Activated CD8-positive, alpha-beta memory T cell treated with anti-CD3 and anti-CD28 coated beads for 4 hours (primary cell): ENCODE measurements at regions not wholly inside any gene's neighbourhood (a gene's known extent, or its start where the extent isn't known, plus 50 kb on each side); places are given as distances from the start of the nearest gene placed in this dataset.

Experiments
- DNase-seq, 2 donors: peaks; one replicate each; pipeline ENCODE4 v3.0.0-alpha.2; 2020; ENCODE audit warnings: low read depth in 2 of 2

DNA sequence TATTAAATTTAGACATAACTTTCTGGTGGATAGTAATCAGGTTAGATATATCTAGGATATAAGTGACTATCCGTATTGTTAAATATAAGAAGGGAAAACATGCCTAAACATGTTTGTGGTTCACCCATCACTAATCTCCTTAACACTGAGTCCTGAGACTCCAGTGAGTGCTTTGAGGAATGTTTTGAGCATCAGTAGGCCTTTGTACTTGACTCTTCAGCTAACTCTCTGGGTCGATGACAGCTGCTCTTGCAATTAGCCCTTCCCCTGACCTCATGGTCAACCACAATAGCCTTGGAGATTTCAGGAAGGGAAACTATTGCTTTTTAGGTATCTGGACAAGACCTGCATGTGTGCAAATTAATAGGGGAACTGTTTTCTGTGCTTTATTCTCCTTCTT is 716.8 kb downstream of the EPHA4 start:
- no peak for DNase-seq

DNA sequence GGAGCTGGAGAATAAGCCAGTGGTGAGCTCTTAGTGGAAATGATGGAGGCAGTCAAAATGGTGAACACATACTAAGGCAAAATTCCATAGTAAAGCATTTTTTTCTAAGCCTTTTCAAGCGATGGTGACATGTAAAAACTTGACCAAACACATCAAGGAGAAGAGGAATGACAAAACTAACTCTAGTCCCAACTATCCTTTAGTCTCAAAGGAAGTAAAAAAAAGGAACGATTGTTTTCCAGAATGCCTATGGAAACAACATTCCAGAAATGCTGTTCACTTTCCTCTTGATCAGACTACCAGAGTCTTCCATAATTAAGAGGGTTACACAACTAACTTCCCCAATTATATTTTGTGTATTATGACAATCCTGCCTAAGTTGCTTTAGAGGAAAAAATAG is 715.6 kb downstream of the EPHA4 start:
- no peak for DNase-seq

DNA sequence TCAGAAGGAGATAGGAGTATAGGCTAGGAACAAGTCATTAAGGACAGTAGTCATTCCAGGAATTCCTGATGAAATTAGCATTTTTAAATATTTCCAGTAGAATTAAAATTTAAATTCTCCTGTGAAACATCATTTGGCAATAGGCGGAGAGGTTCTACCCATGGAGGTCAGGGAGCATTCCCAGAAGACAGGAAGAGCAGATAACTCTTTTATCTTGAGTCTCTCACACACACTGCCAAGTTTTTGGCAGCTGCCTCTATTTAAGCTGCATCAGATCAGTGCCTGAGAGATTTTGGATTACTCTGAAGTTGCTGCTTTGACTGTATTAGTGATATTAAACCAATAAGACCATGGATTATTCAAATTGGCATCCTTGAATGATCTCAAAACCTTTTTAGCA is 714.7 kb downstream of the EPHA4 start:
- no peak for DNase-seq

DNA sequence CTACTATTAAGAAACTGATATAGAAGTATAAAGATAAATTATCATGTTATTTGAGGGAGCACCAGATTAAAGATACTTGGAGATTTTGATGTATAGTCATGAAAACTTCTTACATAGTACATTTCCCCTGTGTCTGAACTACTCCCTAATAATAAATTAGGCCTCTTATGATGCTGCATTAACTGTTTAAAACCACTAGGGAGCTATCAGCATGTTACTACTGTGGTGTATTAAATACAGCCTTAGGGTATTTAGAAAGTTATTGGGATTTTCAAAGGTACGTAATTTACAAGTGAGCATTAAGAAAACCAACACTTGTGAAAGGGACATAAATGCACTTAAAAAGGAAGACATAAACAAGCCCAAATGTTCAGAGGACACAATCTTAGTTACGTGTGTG is 714.0 kb downstream of the EPHA4 start:
- no peak for DNase-seq

DNA sequence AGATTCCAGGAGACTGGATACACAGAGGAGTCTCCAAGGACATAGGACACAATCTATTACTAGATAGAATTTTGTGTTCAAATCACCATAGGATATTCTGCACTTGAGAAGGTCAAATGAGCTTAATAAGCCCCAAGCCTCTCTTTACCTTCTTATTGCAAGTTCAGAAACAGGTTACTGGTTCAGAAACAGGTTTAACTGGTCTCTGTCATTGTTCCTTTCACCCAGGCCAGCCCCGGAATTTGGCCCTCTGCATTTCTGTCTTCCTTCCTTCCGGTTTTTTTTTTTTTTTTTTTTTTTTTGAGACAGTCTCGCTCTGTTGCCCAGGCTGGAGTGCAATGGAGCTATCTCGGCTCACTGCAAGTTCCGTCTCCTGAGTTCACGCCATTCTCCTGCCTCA is 700.2 kb downstream of the EPHA4 start:
- DNase-seq, result no peak

DNA sequence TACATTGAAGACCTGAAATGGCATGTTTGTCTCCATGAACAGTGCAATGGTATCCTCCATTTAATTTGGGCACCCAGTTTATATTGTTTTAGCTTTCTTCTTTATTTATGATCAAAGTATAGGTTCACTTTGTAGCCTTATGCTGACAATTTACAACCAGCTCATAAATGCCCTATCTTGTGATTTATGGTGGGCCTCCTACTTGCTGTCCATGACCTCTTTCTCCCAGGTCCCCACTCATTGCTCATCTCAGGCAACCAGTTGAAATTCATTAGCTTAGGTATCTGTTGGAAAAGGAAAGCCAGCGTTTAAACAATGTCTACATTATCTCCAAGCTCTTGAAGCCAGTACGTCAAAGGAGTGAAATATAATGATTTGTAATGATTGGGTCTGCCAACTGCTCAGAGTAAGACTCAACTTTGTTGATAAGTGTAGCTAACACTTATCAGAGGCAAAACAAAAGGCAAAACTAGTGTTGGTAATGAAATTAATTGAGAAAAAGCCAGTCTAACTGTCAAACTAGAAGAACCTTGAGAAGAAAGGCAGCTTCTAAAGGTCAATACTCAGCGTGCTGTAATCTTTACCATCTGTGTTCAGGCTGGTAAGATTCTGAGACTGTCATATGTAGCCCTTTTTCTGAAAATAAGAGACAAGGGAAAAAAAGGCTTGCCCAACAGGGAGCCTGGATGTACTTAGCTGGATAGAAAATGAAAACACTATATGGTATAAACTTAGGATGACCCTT is 695.9 kb downstream of the EPHA4 start:
- no peak for DNase-seq

DNA sequence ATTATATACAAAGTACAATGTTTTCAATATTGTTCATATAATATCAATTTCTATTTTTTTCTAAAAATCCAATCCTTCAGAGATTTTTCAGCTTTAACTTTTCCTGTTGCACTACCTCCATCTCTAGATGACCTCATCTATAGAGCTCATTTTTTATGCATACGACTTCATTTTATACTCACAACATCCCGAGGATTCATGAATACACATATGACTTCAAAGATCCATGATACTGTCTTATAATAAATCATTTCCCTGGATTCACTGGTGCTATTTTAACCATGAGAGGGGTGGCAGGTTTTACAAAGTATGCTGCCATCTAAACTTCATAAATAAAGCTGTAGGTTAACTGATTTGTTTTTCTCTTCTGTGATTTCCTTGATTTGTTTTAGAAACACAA is 694.6 kb downstream of the EPHA4 start:
- no peak for DNase-seq

DNA sequence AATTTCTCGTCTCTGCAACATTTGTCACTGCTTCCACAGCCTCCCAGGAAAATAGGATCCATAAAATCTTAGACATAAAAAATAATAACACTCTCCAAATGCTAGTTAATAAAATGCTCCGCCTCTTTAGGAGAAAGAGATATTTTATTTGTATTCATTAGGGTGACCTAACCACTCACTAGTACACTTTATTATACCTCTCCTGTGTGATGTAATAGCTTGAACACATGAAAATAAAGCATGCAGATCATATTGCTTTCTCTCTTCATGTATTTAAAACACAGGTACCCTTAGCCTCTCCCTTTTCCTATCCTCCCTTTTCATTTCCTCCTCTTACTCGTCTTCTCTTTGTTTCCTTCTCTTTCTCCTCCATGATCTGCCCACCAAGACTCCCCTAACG is 694.2 kb downstream of the EPHA4 start:
- DNase-seq, result no peak

DNA sequence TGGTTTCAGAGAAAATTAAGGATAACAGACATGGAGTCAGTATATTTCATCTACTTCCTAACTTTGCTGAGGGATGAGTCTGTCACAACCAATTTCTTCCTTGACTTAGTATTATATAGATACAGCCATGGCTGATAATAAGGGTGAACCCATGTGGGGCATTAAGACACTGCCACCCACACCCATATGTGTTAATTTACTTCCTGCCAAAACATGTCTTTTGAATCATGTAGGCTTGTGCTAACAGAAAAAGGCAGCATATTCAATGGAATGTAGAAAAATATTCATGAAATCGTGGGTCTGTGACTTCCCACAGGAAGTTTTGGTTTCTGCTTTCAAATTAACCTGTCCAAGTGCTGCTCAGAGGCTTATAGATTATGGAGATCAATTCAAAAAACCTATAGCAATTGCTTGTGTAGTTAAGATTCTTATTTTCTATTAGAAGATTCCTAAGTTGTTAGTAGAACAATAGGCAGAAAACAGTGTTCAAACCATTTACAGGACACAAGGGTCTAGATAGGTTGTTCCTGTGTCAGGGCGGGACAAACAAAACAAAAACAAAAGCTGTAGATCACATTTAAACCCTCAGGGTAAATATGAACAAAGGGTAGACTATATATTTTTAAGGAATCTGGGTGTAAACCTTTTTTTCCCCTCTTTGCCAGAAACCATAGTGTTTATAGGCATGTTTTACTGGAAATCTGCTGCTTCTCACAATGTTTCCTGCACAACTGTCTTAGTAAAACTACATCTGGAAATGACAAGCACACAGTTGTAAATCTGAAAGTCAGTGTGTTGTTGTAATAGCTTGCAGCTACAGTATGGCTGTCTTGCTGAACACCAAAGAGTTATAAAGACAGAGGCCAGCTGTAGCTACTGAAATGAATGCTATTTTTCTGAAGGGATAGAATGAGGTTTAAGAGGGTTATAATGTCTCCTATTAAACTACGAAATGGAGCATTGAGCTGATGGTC is 691.2 kb downstream of the EPHA4 start:
- DNase-seq, result no peak

DNA sequence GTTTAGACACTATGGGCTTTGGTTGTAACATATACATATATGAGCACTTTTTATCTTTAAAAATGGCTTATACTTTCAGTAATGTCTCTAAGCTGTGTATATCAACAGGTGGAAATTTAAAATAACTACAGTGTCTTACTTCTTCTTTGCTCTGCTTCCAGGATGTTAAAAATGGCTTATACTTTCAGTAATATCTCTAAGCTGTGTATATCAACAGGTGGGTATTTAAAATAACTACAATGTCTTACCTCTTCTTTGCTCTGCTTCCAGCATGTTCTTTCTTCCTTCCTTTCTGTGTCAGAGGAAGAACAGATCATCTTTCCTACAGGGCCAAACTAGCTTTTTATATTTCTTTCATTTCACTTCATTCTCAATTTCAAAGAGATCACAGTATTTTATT is 689.6 kb downstream of the EPHA4 start:
- DNase-seq, result no peak

DNA sequence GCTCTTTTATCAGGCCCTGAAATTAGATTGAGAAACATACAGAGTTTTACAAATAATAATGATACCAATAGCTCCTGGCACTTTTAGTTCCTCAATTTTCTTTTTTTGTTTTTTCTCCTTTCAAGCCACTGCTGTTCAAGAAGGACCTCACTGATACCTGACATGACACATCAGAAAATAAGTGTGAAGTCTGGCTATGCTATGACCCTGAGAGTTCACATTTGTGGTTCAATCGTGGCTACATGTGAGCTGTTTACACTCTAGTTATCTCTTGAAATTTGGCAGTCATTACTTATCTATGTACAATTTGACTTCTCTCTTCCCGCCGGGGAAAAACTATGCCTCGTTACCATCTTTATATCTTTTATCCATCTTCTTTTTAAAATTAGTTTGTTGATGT is 686.5 kb downstream of the EPHA4 start:
- no peak for DNase-seq

DNA sequence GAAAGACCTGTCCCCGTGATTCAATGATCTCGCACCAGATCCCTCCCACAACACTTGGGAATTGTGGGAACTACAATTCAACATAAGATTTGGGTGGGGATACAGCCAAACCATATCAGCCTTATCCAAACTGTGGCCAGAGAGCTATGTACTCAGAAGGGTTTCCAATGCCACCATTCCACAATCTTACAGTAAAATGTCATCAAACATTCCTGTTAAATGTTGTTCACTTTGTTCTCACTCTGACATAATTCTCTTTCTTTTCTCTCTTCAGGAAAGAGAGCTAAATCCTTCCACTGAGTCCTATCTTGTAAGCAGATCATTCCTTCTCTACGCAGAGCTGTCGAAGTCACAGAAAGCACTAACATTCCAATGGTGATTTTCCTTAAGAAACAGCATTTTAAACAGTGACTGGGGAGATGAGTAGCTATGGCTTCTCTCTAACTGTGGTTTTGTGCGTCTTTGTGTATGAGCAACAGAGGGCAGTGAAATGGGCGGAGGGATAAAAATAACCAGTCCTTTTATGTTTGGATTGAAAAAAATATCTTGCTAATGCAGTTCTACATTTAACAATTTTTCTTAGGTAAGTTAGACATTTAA is 684.7 kb downstream of the EPHA4 start:
- no peak for DNase-seq

DNA sequence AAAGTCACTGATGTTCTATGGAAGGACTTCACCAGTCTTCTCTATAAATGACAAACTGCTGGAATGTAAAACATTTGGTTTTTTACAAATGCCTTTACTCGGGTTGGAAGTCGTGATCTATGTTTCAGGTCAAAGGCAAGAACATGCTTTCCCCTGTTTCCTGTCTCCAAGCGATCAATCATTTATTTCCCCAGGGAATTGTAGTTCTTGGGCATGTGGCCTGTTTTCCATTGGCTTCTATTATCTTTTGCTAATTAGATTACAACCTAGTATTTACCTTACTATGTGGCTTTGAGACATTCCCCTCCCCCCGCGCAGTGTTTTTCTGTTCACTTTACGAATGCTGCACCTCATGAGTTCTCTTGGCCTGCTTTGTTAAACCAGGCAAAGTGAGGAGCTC is 684.2 kb downstream of the EPHA4 start:
- no peak for DNase-seq

DNA sequence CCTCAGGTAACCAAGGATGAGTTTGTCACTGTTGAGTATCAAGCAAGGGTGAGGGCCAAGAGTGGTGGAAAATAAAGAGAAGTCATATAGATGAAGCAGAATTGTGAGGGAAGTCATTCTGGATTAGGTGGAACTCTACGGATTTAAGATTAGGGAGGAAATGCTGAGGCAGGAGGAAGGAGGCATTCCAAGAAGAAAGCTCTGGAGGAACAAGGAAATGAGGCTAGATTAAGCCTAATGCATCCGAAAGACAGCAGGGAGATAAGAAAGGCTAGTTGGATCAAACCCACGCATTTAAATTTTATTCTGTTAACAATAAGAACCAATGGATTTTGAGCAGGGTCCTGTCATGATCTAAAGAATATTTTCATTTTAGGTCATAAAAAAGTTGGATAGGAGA is 681.2 kb downstream of the EPHA4 start:
- DNase-seq, result no peak

DNA sequence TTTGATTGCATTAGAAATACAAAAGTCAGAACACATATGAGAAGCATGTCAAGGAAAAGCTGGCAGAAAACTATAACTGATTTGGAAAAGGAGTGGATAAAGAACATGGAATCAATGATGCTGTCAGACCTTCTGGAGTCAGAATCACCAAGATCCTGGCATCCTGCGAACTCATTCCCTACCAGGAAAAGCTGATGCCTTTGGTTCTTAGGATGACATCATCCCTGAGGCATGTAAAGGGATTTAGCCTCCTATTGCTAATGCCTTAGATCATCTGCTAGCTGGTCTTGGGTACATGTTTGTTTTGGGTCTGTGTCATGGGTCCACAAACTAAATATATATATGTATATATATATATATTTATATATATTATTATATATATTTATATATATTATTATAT is 680.7 kb downstream of the EPHA4 start:
- no peak for DNase-seq

DNA sequence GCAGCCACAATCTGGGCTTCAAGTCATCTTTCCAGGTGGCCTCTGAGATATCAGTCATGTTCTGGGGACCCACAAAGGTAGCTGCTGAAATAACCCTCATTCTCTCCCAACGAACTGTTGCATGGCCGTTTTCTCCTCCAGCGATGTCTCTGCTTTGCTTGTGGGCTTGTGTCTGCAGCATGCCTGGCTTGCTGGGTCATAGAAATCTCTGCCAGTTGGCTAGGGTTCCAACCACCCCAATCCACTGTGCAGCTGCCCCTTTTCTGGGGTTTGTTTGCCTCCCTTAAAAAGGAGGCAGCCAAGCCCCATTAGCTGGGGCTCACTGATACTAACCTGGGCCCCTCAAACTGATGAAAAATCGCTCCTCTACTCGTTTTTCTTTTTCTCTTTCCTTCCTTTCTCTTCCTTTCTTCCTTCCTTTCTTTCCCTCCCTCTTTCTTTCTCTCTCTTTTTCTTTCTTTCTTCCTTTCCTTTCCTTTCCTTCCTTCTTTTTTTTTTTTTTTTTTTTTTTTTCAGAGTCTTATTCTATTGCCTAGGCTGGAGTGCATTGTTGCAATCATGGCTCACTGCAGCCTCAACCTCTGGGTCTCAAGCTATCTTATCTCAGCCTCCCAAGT is 680.0 kb downstream of the EPHA4 start:
- no peak for DNase-seq

DNA sequence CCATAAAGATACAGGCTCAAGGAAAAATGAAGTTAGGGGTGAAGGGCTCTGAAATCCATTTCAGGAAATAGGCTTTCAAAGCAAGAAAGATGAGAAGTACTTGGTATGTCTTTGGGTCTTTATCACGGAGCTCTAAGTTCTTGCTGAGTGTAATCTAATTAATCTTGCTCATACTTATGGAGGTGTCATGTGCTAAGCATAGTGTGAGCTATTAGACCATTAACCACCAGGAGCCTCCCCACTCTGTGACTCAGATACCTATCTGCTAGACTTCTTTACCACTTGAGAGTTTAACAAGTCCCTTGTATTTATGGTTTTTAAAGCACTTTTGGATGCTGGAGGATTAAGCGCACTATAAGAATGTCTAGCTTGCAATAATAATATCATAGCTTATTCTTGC is 678.7 kb downstream of the EPHA4 start:
- DNase-seq, result no peak

DNA sequence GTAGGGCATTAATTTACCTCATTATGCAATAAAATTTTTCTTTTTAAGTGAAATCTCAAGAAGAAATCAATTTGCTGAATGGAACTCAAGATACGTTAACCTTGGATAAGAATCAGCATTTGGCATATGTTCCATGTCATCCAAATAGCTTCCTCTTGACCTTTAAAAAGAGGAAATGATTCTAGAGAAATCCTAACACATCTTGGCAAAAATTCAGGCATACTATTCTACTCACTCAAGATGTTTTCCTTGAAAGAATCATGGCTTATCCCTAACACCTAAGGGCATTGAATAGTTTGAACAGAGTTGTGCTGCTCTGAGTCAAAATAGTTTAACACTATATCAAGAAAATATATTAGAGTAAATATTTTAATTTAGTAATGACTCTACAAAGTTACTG is 678.0 kb downstream of the EPHA4 start:
- DNase-seq, result no peak

DNA sequence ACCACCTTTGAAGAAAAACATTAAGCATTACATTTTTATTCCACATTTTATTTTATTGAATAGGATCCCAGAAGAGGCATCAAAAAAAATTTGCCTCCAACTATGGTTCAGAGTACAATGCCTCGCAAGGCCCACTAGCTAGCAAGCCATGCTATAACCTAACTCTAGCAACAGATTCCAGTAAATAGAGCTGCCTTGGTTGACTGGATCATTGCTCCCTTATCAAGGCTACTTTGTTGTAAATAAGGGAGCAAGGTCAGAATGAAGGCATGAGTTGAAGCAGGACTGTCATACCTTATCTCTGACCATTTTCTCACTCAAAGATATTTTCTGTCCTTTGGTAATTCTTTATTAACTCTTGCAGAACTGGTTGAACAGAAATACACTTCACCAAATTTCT is 672.6 kb downstream of the EPHA4 start:
- DNase-seq, result no peak

DNA sequence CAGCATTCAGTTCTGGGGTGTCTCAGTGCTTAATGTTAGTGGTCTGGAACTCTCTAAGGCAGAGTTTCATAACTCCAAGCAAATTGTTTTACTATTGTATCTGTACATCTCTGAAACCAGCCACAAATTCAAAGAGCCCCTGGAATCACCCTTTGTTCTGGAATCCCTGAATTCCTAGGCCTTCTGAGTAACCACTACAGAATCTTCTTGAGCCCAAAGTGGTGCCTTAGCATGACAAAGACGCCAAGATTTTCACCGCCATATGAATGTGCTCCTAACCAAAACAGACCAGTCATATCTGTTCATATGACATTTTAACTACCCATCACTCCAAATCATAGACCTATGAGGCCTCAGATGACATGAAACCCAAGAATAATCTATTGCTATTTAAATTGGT is 668.1 kb downstream of the EPHA4 start:
- no peak for DNase-seq

DNA sequence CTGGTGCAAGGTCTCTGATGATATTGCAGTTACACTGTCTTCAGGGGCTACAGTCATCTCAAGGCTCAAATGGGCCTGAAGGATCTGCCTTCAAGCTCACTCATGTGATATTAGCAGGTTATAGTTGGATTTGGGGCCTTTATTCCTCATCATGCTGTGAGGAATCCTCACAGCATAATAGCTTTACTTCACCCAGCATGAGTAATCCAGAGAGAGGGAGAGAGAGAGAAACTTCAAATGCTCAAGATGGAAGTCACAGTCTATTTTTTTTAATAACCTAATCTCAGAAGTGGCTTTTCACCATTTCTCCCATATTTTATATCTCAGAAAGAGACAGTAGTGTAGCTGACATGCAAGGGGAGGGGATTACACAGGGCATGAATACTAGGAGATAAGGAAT is 658.7 kb downstream of the EPHA4 start:
- DNase-seq, result no peak

DNA sequence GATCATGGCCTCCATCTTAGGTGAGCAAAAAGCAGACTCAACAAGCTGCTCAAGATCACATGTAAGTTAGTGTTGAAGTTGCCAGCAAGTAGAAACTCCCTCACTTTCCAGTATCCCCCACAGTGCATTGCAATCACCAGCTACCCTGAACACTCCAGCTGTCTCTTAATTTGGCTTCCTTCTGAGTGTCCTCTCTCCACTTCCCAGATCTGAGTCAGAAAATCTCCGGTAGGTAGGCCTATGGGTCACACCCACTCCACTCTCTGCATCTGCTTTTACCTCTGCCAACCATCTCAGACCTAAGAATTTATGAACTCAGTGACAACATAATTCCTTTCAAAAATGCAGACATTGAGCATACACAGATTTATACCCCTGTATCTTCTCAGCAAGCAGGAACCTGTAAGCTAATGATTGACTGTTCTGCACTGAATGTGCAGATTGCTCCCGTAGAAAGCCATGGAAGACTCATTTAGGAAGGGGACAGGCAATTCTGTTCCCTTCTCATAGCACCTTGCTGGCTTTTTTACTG is 656.9 kb downstream of the EPHA4 start:
- no peak for DNase-seq
